ENCODE measurements at regions not wholly inside any gene's neighbourhood (a gene's known extent, or its start where the extent isn't known, plus 50 kb on each side); places are given as distances from the start of the nearest gene placed in this dataset.
"Not testable (repeated sequence)": the region's sequence is repeated elsewhere in the genome, so short reads cannot be mapped to it uniquely, and the experiment has no call there.

DNA sequence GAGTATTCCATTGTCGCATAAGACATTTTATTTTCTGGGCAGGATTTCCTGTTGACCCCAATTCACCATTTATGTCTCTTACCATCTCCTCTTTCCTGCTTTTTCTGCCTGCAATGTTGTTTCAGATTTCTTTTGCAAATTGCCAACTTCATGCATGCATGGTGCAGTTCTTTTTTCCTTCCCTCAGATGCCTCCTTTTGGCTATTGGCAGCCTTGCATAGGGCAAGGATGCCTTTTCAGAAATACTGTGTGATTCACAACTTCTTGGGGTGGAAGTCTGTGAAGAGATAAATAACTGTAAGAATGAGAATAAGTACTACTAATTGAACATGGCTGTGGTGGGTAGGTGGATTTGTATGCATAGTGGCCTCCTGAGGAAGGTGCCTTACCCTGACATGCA is 116.7 kb downstream of the SOX4 start:
- DNase-seq (ENCODE audit: low read depth in 2 of 2) = no peak

- no peak for DNase-seq (ENCODE audit: low read depth in 2 of 2)
Observed at GRCh38 chr6:21710908-21711627, 117.5 kb downstream of the SOX4 start.

- no peak for DNase-seq (ENCODE audit: low read depth in 2 of 2)
Observed at GRCh38 chr6:21712213-21712612, 118.7 kb downstream of the SOX4 start.

- DNase-seq (ENCODE audit: low read depth in 2 of 2) = no peak
Observed at GRCh38 chr6:21713481-21713880, 119.9 kb downstream of the SOX4 start.

DNA sequence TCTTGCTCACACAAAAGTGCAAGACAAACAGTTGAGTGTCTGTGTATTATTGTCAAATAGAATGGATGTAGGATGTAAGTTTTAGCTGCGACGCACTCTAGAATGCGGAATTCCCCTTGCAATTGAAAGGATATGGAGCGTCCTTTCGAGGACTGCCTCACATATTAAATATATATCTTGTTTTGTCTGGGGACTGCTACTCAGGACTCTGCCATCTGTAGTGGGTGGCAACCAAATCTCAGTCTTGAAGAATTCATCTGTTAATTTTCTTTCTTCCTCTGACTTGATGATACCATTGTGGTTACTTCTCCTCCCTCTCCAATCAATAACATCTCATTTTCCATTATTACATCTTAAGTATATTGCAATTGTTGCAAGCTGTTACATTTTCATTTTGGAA is 121.6 kb downstream of the SOX4 start:
- DNase-seq (ENCODE audit: low read depth in 2 of 2) = no peak

DNA sequence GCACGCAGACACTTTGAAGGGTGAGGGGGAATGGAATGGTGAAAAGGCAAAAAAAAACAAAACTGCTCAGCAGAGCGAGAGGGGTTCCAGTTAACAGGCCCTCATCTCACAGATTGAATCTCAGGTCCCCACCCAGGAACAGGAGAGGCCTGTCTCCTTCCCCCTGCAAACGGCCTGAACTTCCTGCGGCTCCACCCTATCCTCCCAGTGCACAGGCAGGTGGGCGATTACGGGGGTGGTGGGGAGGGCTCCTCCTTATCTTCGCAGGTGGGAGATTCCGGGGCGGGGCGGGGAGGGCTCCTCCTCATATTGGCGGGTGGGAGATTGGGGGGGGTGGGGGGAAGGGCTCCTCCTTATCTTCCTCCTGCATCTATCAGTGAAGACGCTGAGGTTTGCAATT is 129.0 kb downstream of the SOX4 start:
- no peak for DNase-seq (ENCODE audit: low read depth in 2 of 2)

GRCh38 chr6:21726676-21727075 is 133.1 kb downstream of the SOX4 start:
- no peak for DNase-seq (ENCODE audit: low read depth in 2 of 2)

- DNase-seq (ENCODE audit: low read depth in 2 of 2) = no peak
Observed at GRCh38 chr6:21728141-21728540, 134.6 kb downstream of the SOX4 start.

- DNase-seq (ENCODE audit: low read depth in 2 of 2) = no peak
Observed at GRCh38 chr6:21729431-21729830, 135.9 kb downstream of the SOX4 start.

DNA sequence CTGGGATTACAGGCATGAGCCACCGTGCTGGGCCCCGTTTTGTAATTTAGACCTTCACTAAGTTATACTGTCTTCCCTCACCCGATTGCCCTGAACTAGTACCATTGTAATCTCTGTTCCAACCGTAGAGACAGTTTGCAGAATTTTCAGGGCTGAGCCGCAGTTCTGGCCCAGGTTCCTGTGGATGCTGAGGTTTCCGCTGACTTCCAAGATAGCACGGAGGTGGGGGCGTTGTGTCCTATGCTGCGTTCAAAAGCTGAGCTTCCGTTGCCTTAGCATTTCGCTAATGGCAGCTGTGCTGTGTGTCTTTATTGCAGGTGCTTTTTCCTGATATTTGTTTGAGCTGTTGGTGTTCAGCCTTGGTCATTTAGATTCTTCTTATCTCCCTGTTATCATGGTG is 137.0 kb downstream of the SOX4 start:
- DNase-seq (ENCODE audit: low read depth in 2 of 2) = no peak

DNA sequence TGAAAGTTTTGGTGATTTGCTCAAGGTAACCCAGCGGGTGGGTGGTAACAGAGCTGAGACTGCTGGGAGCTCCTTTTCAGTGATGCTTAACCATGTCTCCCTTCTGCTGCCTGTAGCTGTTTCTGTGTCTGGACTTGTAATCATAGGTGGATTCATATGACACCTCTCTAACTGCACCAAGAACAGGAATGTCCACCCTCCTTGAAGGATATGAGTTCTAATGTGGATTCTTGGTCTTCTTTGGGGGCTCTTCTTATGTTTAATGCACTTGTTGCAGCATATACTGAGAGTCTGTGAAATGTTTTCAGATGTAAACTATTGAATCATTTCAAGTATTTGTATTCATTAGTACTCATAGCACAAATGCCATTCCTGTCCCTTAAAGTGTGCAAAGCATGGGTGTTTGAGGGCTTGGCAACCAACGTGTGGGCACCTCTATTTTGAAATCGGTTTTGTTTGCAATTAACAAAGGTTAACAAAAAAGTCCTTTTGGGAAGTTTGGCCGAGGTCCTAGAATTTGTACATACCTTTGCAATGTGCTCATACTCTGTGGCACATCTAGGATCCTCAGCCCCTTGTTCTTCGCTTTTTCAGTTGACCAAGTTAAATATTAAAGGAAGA is 138.0 kb downstream of the SOX4 start:
- DNase-seq (ENCODE audit: low read depth in 2 of 2) = no peak

DNA sequence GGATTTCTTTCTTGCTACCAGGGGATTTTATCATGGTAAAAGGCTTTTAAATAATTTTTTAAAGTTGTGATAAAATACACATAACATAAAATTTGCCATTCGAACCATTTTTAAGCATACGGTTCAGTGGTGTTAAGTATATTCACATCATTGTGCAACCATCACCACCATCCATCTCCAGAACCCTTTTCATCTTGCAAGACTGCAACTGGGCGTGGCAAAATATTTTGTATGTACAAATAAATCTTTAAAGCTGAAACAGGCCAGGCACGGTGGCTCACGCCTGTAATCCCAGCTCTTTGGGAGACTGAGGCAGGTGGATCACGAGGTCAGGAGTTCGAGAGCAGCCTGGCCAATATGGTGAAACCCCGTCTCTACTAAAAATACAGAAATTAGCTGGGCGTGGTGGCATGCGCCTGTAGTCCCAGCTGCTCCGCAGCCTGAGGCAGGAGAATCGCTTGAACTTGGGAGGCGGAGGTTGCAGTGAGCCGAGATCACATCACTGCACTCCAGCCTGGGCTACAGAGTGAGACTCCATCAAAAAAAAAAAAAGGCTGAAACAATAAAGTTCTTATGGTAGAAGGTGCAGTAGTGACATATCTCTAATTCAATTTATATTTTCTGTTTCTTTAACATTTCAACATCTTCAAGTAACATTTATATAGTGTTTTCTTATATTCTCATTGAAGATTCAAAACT is 138.6 kb downstream of the SOX4 start:
- DNase-seq (ENCODE audit: low read depth in 2 of 2) = not testable (repeated sequence)

DNA sequence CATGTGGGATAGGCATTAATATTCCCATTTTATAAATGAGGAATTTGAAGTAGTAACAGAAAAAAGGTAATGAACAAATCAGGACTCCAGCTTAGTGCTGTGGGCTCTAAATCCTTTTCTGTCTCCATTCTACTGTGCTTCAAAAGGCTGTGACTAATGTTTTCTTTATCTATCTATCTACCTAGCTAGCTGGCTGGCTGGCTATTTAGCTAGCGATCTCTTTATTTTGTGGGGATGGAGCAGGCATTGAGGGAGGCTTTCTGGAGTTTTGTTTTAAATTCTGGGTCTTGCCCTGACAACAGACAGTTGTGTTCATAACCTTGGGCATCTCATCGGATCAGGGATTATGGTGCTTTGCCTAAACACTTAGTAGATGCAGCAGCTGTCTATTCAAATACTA is 139.2 kb downstream of the SOX4 start:
- no peak for DNase-seq (ENCODE audit: low read depth in 2 of 2)

DNA sequence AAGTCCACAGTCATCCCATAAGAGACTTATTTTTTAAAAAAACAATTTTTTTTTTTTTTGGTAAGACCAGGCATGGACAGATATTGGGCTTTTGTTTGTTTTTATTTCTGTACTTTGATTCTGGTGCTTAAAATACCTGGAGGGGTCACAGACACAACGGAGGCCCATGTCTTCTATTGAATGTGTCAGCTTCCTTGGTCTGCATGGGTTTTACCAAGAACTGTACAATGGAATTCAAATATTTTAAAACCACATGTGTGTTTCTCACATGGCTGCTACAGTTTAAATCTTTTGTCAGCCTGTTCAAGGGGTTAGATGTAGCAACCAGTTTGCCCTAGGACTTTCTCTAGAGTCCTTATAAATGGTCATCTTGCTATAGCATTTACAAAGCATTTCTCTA is 139.8 kb downstream of the SOX4 start:
- DNase-seq (ENCODE audit: low read depth in 2 of 2) = no peak

GRCh38 chr6:21734204-21734603 is 140.7 kb downstream of the SOX4 start:
- DNase-seq (ENCODE audit: low read depth in 2 of 2) = no peak

DNA sequence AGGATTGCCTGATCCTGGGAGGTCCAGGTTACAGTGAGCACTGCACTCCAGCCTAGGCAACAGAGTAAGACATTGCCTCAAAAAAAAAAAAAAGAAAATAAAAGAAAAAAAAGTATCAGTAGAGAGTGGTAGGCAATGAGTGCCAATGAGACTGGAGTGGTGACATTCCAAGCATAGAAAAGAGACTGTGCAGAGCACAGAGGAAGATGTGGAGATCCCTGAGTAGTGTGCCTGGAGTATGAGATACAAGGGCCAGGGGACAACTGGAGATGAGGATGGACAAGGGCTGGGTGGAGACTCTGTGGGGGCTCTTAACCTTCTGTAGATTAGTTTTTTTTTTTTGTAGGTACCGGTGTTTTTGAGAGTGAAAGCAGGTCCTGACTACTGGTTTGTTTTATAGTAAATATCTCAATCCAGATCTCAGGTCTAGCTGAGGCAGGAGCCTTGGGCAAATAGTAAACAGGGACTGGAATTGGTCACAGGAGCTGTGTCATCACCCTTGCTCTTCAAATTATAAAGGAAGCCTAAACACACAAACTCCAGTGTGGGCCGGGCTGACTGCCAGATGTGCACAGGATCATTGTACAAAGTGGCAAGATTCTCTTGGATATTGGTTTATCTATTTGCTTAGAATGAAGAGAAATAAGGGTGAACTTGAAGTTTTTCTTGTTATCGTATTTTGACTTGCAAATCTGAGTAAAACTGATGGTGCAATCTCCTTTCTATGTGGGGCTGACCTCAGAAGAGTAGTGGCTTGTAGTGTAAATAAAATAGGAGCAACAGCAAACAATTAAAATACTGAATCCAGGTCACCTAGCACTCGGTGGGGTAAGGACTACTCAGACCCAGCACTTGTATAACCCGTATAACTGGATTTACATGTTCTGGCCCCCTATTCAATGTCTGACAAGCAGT is 144.9 kb downstream of the SOX4 start:
- no peak for DNase-seq (ENCODE audit: low read depth in 2 of 2)

- DNase-seq (ENCODE audit: low read depth in 2 of 2) = no peak
Observed at GRCh38 chr6:21739241-21739640, 145.7 kb downstream of the SOX4 start.

DNA sequence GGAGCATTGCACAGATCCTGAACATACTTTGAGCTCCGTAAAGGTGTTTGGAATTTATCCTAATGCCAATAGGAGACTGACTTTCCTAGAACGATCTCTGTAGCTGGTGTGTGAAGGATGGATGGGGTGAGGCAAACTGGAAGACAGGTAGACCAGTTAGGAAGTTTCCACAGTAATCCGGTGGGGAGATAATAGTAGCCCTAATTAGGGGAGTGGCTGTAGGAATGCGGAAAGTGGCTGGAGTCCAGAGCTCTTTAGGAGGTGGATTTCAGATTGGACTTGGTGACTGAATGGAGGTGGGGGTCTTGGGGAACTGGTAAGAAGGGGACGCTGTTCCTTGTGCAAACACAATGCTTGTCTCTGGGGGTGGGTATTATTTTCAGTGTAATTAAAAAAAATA is 146.3 kb downstream of the SOX4 start:
- DNase-seq (ENCODE audit: low read depth in 2 of 2) = no peak

GRCh38 chr6:21740376-21741124 is 147.0 kb downstream of the SOX4 start:
- no peak for DNase-seq (ENCODE audit: low read depth in 2 of 2)

DNA sequence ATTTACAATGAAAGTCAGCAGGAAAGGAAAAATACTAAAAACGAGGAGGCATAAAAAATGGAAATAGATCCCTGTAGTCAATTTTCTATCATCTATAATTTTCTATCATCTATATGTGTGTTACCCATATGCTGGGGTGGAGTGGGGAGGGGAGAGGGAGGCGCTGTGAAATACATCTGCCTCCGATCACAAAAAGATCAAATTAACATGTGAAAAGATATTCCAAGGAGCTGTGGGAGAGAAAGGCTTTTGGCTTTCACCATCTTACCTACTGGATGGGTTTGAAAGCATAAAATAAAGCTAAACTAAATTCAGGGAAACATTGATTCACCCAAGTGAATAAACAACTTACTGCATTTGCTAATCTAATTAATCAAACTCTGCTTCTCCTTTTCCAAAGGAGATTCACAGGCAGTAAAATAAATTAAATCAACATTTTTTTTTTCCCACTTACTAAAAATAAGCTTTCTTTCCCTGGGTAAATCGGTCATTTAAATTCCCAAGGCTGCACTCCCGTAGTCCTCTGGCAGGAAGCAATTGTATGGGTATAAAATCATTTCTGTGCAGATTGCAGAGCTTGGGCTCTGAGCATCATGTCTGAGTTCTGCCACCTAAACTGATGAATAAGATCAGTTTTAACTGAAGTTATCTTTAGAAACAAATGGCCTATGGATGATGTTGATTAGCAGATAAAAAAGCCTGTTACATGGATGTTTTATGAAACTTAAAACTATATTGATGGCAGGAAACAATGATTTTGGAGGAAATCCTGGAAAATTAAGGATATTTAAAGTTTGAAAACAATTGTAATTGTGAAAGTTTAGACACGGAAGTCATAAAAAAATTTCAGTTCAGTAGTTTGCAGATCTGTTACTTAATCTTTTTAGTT is 147.9 kb downstream of the SOX4 start:
- no peak for DNase-seq (ENCODE audit: low read depth in 2 of 2)

All from stimulated activated CD4-positive, alpha-beta T cell treated with anti-CD3 and anti-CD28 coated beads, Interleukin-15, amount 100 ng/mL, for 48 hours (primary cell).